ENCODE measurements at regions not wholly inside any gene's neighbourhood (a gene's known extent, or its start where the extent isn't known, plus 50 kb on each side); places are given as distances from the start of the nearest gene placed in this dataset.

- DNase-seq (peak in 1 of 2 donors; percentile 6), ATAC-seq (peak in 1 of 8 donors; percentile 26)
- intact Hi-C loops (cut with DNase I): loop anchor here in 8 of 10 donors (2.0 to 10.0 kb wide), 4 partner anchors 149 to 416 kb away; no protein-coding TSS in a partner anchor
- H3K9me3 ChIP-seq: no peaks in the 10 kb centered on the region
- no peaks in the 10 kb centered on the region for H3K36me3 ChIP-seq
- peak; percentile 42 to 78 (median 67) for TF ChIP-seq CTCF (IDR thresholded peaks at IDR 0.05)
- H3K4me3 ChIP-seq: no peak overlapping the region
- no peak overlapping the region for H3K27ac ChIP-seq
- WGBS, 2 donors: 41 to 63% methylated on average over 2 of the region's 2 CpGs
- H3K4me1 ChIP-seq: peaks cover 0 to 12% (median 0%) of the 10 kb centered on the region in 9 donors
- no peaks in the 10 kb centered on the region for H3K27me3 ChIP-seq
These were observed 217.3 kb upstream of the TAPT1 start for GRCh38 chr4:16443504-16444088.

- TF ChIP-seq CTCF (IDR thresholded peaks at IDR 0.05): no peak
- Histone ChIP-seq H3K4me1 (peaks cover 0 to 12% (median 0%) of the 10 kb centered on the region in 9 donors), H3K36me3 (no peaks in the 10 kb centered on the region), H3K9me3 (peaks cover 0 to 12% (median 7%) of the 10 kb centered on the region in 11 donors), H3K27me3 (no peaks in the 10 kb centered on the region), H3K4me3 (no peak overlapping the region), H3K27ac (no peak overlapping the region)
- intact Hi-C loops (cut with DNase I): loop anchor here in 7 of 10 donors (2.0 to 10.0 kb wide), 4 partner anchors 147 to 415 kb away; no protein-coding TSS in a partner anchor
- WGBS, 2 donors: 88 to 92% methylated on average over 1 of the region's 1 CpG
- DNase-seq (no peak), ATAC-seq (no peak)
These were observed 216.0 kb upstream of the TAPT1 start for GRCh38 chr4:16442296-16442695.

GRCh38 chr4:16439768-16440167 is 213.5 kb upstream of the TAPT1 start:
- peaks cover 0 to 22% (median 7%) of the 10 kb centered on the region in 11 donors for H3K9me3 ChIP-seq
- H3K27me3 ChIP-seq: no peaks in the 10 kb centered on the region
- peak in 6 of 8 donors; percentile 72 to 89 (median 84) for ATAC-seq
- H3K4me1 ChIP-seq: peaks cover 0 to 12% (median 0%) of the 10 kb centered on the region in 9 donors
- intact Hi-C loops (cut with DNase I): loop anchor here in 5 of 10 donors (5.0 to 10.0 kb wide), 3 partner anchors 145 to 412 kb away; no protein-coding TSS in a partner anchor
- 37 to 38% methylated on average over 1 of the region's 1 CpG for WGBS, 2 donors
- no peaks in the 10 kb centered on the region for H3K36me3 ChIP-seq
- no peak overlapping the region for H3K4me3 ChIP-seq
- DNase-seq: peak in 1 of 2 donors; percentile 34
- H3K27ac ChIP-seq: peak overlapping the region in 4 of 10 donors; percentile 18 to 70 (median 64)
- no peak for TF ChIP-seq CTCF (IDR thresholded peaks at IDR 0.05)

- Histone ChIP-seq H3K27ac (peak overlapping the region in 3 of 10 donors; percentile 18 to 70 (median 69)), H3K36me3 (no peaks in the 10 kb centered on the region)
- ATAC-seq: peak in 7 of 8 donors; percentile 45 to 84 (median 68)
These were observed 212.7 kb upstream of the TAPT1 start for GRCh38 chr4:16438986-16439385.

More at GRCh38 chr4:16438986-16439385, 212.7 kb upstream of the TAPT1 start:
- intact Hi-C loops (cut with DNase I): no loop called here
- H3K27me3 ChIP-seq: no peaks in the 10 kb centered on the region
- TF ChIP-seq CTCF (IDR thresholded peaks at IDR 0.05): no peak
- H3K4me1 ChIP-seq: peaks cover 0 to 12% (median 0%) of the 10 kb centered on the region in 9 donors
- no peak overlapping the region for H3K4me3 ChIP-seq
- no peak for DNase-seq
- H3K9me3 ChIP-seq: peaks cover 0 to 22% (median 7%) of the 10 kb centered on the region in 11 donors
